ENCODE measurements at regions not wholly inside any gene's neighbourhood (a gene's known extent, or its start where the extent isn't known, plus 50 kb on each side); places are given as distances from the start of the nearest gene placed in this dataset. TPM values are rescaled to one million over a fixed set of nuclear protein-coding genes. Genes with fewer than 3 reads are reported as not detected.

DNA sequence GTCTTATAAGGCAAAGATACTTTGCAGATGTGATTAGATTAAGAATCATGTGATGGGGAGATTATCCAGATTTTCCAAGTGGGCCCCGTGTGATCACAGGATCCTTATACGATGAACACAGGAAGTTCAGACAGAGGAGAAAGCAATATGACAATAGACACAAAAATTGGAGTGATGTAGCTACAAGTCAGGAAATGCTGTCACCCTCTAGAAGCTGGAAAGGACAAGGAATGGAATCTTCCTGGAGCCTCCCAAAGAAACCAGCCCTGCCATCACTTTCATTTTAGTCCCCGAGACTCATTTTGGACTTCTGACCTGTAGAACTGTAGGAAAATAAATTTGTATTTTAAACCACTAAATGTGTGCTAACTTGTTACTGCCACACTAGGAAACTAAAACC, 61.9 kb upstream of the C1orf21 start:
- DNase-seq (ENCODE audit: low spot score) (no peak), ATAC-seq (ENCODE audit: low FRiP score) (no peak)
- TF ChIP-seq, protein P1, sequence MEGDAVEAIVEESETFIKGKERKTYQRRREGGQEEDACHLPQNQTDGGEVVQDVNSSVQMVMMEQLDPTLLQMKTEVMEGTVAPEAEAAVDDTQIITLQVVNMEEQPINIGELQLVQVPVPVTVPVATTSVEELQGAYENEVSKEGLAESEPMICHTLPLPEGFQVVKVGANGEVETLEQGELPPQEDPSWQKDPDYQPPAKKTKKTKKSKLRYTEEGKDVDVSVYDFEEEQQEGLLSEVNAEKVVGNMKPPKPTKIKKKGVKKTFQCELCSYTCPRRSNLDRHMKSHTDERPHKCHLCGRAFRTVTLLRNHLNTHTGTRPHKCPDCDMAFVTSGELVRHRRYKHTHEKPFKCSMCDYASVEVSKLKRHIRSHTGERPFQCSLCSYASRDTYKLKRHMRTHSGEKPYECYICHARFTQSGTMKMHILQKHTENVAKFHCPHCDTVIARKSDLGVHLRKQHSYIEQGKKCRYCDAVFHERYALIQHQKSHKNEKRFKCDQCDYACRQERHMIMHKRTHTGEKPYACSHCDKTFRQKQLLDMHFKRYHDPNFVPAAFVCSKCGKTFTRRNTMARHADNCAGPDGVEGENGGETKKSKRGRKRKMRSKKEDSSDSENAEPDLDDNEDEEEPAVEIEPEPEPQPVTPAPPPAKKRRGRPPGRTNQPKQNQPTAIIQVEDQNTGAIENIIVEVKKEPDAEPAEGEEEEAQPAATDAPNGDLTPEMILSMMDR (IDR thresholded peaks at IDR 0.05) = no peak

DNA sequence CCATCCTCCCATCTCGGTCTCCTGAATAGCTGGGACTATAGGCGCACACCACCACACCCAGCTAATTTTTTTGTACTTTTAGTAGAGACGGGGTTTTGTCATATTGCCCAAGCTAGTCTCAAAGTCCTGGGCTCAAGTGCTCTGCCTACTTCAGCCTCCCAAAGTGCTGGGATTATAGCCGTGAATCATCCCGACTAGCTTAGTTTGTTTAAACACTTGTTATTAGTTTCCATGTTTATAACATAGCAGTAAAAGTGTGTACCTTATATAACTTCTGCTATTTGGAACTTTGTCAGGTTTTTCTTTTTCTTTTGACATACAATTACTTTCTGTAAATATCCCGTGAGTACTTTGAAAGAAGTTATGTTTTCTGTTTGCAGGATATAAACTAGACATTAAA, 60.6 kb upstream of the C1orf21 start:
- no peak for DNase-seq (ENCODE audit: low spot score)
- TF ChIP-seq, protein P1 (IDR thresholded peaks at IDR 0.05) = no peak
- ATAC-seq (ENCODE audit: low FRiP score) = no peak

DNA sequence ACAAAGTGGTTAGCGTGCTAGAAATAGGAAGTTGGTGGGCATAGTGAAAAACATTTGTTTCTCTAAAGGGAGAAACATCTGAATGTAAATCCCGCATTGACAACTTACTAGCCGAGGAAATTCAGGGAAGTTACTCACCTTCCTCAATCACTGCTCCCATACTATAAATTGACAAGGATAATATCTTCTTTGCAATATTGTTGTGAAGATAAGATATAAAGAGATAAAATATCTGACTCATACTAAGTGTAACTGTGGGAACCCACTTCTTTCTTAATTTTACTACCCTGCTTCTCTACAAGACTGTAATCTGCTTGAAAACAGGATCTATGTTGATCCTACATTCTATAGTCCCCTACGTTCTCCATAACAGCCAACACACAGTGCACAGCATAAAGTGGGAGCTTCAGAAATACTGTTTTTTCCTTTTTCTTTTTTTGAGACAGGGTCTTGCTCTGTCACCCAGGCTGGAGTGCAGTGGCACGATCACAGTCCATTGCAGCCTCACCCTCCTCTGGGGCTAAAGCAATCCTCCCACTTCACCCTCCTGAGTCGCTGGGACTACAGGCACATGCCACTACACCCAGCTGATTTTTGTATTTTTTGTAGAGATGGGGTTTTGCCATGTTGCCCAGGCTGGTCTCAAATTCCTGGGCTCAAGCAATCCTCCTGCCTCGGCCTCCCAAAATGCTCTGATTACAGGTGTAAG, 57.4 kb upstream of the C1orf21 start:
- no peak for ATAC-seq (ENCODE audit: low FRiP score)
- TF ChIP-seq, protein P1 (IDR thresholded peaks at IDR 0.05) = no peak
- no peak for DNase-seq (ENCODE audit: low spot score)

DNA sequence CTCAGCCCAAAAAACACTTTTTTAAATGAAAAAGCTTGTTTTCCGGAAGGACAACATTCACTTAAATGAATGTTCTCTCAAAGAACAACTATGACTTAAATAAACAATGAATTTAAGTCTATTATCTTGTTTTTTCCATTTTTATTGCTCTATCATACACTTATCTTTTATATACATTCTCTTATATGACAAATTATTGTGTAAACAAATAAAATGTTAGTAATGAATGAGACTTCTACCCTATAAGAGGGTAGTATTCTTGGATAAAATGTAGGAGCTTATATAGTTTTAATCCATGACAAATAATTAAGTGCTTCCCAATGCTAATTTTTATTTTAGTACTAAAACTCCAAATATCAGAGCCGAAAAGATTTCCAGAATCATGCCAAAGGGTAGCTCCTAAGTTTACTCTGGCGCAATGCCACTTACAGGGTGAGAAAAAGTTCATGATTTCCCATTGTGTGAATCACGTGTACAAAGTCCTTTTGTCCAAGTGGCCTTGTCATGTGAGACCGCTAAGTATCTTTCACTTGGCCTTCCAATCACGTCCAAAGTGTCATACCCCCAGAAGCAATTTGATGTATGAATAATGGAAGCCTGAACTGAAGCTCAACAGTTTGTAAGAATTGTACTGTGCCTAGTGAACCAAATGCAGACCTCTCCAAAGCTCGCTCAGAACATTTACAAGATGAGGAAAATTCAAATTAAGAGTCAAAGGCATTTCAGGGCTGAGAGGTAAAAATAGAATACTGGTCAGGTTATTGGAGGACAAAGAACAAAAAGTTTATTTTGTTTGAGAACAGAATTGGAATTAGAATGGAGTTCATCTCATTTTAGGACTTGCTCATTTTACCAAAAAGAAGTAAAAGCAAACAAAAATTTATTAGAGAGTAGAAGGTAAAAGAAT, 56.6 kb upstream of the C1orf21 start:
- no peak for DNase-seq (ENCODE audit: low spot score)
- TF ChIP-seq, protein P1 (IDR thresholded peaks at IDR 0.05) = no peak
- ATAC-seq (ENCODE audit: low FRiP score) = no peak

DNA sequence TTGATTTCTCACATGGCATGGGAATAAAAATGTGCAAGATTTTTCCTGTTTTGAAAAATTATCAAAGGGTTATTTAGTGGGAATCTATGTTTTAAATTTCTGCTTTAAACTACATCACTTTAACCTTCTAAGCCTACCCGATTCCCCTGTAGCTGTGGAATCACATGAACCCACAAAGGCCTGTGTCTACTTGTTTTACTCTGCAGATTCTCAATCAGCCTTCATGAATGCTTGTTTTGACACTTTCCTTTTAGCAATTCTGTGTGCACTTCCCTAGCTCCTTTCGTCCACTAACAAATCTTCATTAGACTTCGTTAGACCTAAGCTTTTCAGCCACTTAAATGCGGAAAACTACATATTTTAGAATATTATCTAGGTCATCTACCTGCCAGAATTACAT, 56.0 kb upstream of the C1orf21 start:
- TF ChIP-seq, protein P1 (IDR thresholded peaks at IDR 0.05) = no peak
- DNase-seq (ENCODE audit: low spot score) (no peak), ATAC-seq (ENCODE audit: low FRiP score) (no peak)

Small RNA genes in the stretch of these regions (small RNA-seq; reads per million reads assigned to genes)
- not detected for gene RF00019

All from omental fat pad (tissue), 3 donors.